HFFc6 (cell line): ENCODE measurements at regions not wholly inside any gene's neighbourhood (a gene's known extent, or its start where the extent isn't known, plus 50 kb on each side); places are given as distances from the start of the nearest gene placed in this dataset.
A peak's percentile ranks its signal among the peaks of the same experiment; 100 is the strongest.

Source experiments
- DNase-seq: peaks from one replicate; pipeline ENCODE4 v3.0.0-alpha.2; 2018
- H3K27ac Mint-ChIP-seq: 2 replicates; pipeline ENCODE4 v1.8.0; 2020; ENCODE audit warnings: mild to moderate bottlenecking, mixed read lengths
- H3K27me3 Mint-ChIP-seq: 2 replicates; pipeline ENCODE4 v1.8.0; 2021; ENCODE audit warnings: mild to moderate bottlenecking, moderate library complexity, mixed read lengths; ENCODE audit not compliant: insufficient read depth
- H3K36me3 Mint-ChIP-seq: 2 replicates; pipeline ENCODE4 v1.8.0; 2021; ENCODE audit warnings: low read depth, mixed read lengths
- H3K4me1 Mint-ChIP-seq: 2 replicates; pipeline ENCODE4 v1.8.0; 2020; ENCODE audit warnings: low read depth, mixed read lengths
- H3K4me3 Mint-ChIP-seq: 2 replicates; pipeline ENCODE4 v1.8.0; 2020; ENCODE audit warnings: mild to moderate bottlenecking, moderate library complexity, mixed read lengths
- H3K9me3 Mint-ChIP-seq: 2 replicates; pipeline ENCODE4 v1.8.0; 2020; ENCODE audit warnings: mild to moderate bottlenecking, mixed read lengths
- CTCF ChIP-seq: fragments of 200-600 bp; sonication (generic); IDR thresholded peaks from 2 replicates; pipeline ENCODE4 v1.5.0; 2021; ENCODE audit warnings: antibody characterized with exemption, mild to moderate bottlenecking

- DNase-seq: no peak
- H3K9me3 Mint-ChIP-seq: no peaks in the 10 kb centered on the region
- no peaks in the 10 kb centered on the region for H3K36me3 Mint-ChIP-seq
- H3K27me3 Mint-ChIP-seq: no peaks in the 10 kb centered on the region
- H3K27ac Mint-ChIP-seq: no peak overlapping the region
- peaks cover 26% of the 10 kb centered on the region for H3K4me1 Mint-ChIP-seq
- H3K4me3 Mint-ChIP-seq: no peak overlapping the region
- TF ChIP-seq CTCF: no peak
These were observed 291.6 kb upstream of the PLSCR5 start for GRCh38 chr3:146896711-146897110.

- DNase-seq: peak; percentile 73
These were observed 290.0 kb upstream of the PLSCR5 start for GRCh38 chr3:146895026-146895749.

GRCh38 chr3:146894406-146894805 lies 289.3 kb upstream of the PLSCR5 start:
- Mint-ChIP-seq H3K4me3 (no peak overlapping the region; the same call in 1 of the 2 replicates), H3K27me3 (no peaks in the 10 kb centered on the region; the same call in 1 of the 2 replicates), H3K27ac (peak overlapping the region; percentile 76), H3K9me3 (no peaks in the 10 kb centered on the region), H3K4me1 (peaks cover 26% of the 10 kb centered on the region), H3K36me3 (no peaks in the 10 kb centered on the region)
- DNase-seq: no peak
- no peak for TF ChIP-seq CTCF

More at GRCh38 chr3:146895026-146895749, 290.0 kb upstream of the PLSCR5 start:
- H3K4me3 Mint-ChIP-seq: no peak overlapping the region
- no peaks in the 10 kb centered on the region for H3K36me3 Mint-ChIP-seq
- H3K9me3 Mint-ChIP-seq: no peaks in the 10 kb centered on the region
- peak overlapping the region; percentile 18; the same call in 1 of the 2 replicates for H3K27ac Mint-ChIP-seq
- H3K4me1 Mint-ChIP-seq: peaks cover 26% of the 10 kb centered on the region
- H3K27me3 Mint-ChIP-seq: no peaks in the 10 kb centered on the region
- TF ChIP-seq CTCF: no peak

- H3K4me3 Mint-ChIP-seq: no peak overlapping the region
- DNase-seq: no peak
- H3K4me1 Mint-ChIP-seq: peaks cover 26% of the 10 kb centered on the region
- H3K27ac Mint-ChIP-seq: no peak overlapping the region
- TF ChIP-seq CTCF: no peak
- H3K27me3 Mint-ChIP-seq: no peaks in the 10 kb centered on the region; the same call in 1 of the 2 replicates
- no peaks in the 10 kb centered on the region for H3K36me3 Mint-ChIP-seq
- no peaks in the 10 kb centered on the region for H3K9me3 Mint-ChIP-seq
These were observed 286.9 kb upstream of the PLSCR5 start for GRCh38 chr3:146892041-146892440.

- no peak for DNase-seq
- Mint-ChIP-seq H3K27me3 (no peaks in the 10 kb centered on the region; the same call in 1 of the 2 replicates), H3K9me3 (no peaks in the 10 kb centered on the region), H3K4me3 (no peak overlapping the region), H3K36me3 (no peaks in the 10 kb centered on the region), H3K4me1 (peaks cover 10% of the 10 kb centered on the region), H3K27ac (no peak overlapping the region)
- no peak for TF ChIP-seq CTCF
These were observed 284.5 kb upstream of the PLSCR5 start for GRCh38 chr3:146889626-146890025.
